Thoracic aorta (tissue), 2 donors: ENCODE measurements at regions not wholly inside any gene's neighbourhood (a gene's known extent, or its start where the extent isn't known, plus 50 kb on each side); places are given as distances from the start of the nearest gene placed in this dataset.
A peak's percentile ranks its signal among the peaks of the same experiment; 100 is the strongest.

Experiments used
- ATAC-seq: fragments of 150-250 bp; one replicate; pipeline ENCODE4 v1.8.0; 2017; ENCODE audit warnings: low read depth; ENCODE audit not compliant: insufficient number of reproducible peaks, low FRiP score
- DNase-seq: peaks from one replicate; pipeline ENCODE4 v3.0.0-alpha.2; 2020; ENCODE audit warnings: low spot score
- H3K27ac ChIP-seq, 2 donors: fragments of 200-600 bp; sonication (generic); 1 replicate in 1 of 2; 2 replicates in 1 of 2; pipeline ENCODE4 v1.5.1; 2016; ENCODE audit warnings: mild to moderate bottlenecking in 2 of 2, moderate library complexity in 2 of 2
- H3K27me3 ChIP-seq: fragments of 200-600 bp; sonication (generic); replicated peaks from 2 replicates; pipeline ENCODE4 v1.6.0; 2016; ENCODE audit warnings: mild to moderate bottlenecking; ENCODE audit not compliant: insufficient read depth
- H3K36me3 ChIP-seq: fragments of 200-600 bp; sonication (generic); one replicate; pipeline ENCODE4 v1.5.1; 2016
- H3K4me1 ChIP-seq, 2 donors: fragments of 200-600 bp; sonication (generic); 1 replicate in 1 of 2; 2 replicates in 1 of 2; pipeline versions ENCODE4 v1.5.1 to v1.6.0; 2016; ENCODE audit warnings: low read depth in 2 of 2, mild to moderate bottlenecking in 1 of 2; ENCODE audit not compliant: control insufficient read depth in 1 of 2
- H3K4me3 ChIP-seq: fragments of 200-600 bp; sonication (generic); 2 replicates; pipeline ENCODE4 v1.5.1; 2016; ENCODE audit warnings: mild to moderate bottlenecking
- H3K9me3 ChIP-seq: fragments of 200-600 bp; sonication (generic); 2 replicates; pipeline ENCODE4 v1.5.1; 2016
- CTCF ChIP-seq: fragments of 200-600 bp; sonication (generic); IDR thresholded peaks from one replicate; pipeline ENCODE4 v1.5.1; 2019; ENCODE audit warnings: antibody characterized with exemption

GRCh38 chr9:18071651-18072060 is 402.3 kb upstream of the ADAMTSL1 start:
- H3K27ac ChIP-seq, result peak overlapping the region; percentile 0 to 7
- no peak for TF ChIP-seq CTCF
- peak overlapping the region; percentile 10 for H3K4me3 ChIP-seq
- no peak for DNase-seq
- no peak for ATAC-seq
- no peaks in the 10 kb centered on the region for H3K27me3 ChIP-seq
- H3K36me3 ChIP-seq, result no peaks in the 10 kb centered on the region
- H3K4me1 ChIP-seq, result peaks cover 11 to 48% of the 10 kb centered on the region in 2 donors
- no peaks in the 10 kb centered on the region for H3K9me3 ChIP-seq

GRCh38 chr9:18073002-18073401 is 401.0 kb upstream of the ADAMTSL1 start:
- Histone ChIP-seq H3K36me3 (no peaks in the 10 kb centered on the region), H3K4me3 (no peak overlapping the region), H3K27ac (no peak overlapping the region), H3K27me3 (no peaks in the 10 kb centered on the region), H3K9me3 (no peaks in the 10 kb centered on the region), H3K4me1 (peaks cover 11 to 61% of the 10 kb centered on the region in 2 donors)
- ATAC-seq (no peak), DNase-seq (no peak)
- no peak for TF ChIP-seq CTCF

- no peak overlapping the region for H3K27ac ChIP-seq
- peaks cover 11 to 72% of the 10 kb centered on the region in 2 donors for H3K4me1 ChIP-seq
- ATAC-seq (no peak), DNase-seq (no peak)
- H3K9me3 ChIP-seq, result no peaks in the 10 kb centered on the region
- H3K27me3 ChIP-seq, result no peaks in the 10 kb centered on the region
- no peak overlapping the region for H3K4me3 ChIP-seq
- no peak for TF ChIP-seq CTCF
- H3K36me3 ChIP-seq, result no peaks in the 10 kb centered on the region
Measured at GRCh38 chr9:18074041-18074440, 399.9 kb upstream of the ADAMTSL1 start.

GRCh38 chr9:18075253-18075952 is 398.6 kb upstream of the ADAMTSL1 start:
- ATAC-seq (no peak), DNase-seq (no peak)
- no peaks in the 10 kb centered on the region for H3K9me3 ChIP-seq
- no peak for TF ChIP-seq CTCF
- no peaks in the 10 kb centered on the region for H3K27me3 ChIP-seq
- H3K36me3 ChIP-seq, result no peaks in the 10 kb centered on the region
- peak overlapping the region; percentile 1 for H3K4me3 ChIP-seq
- H3K4me1 ChIP-seq, result peaks cover 11 to 72% of the 10 kb centered on the region in 2 donors
- no peak overlapping the region for H3K27ac ChIP-seq

GRCh38 chr9:18077941-18078678 is 395.8 kb upstream of the ADAMTSL1 start:
- Histone ChIP-seq H3K36me3 (no peaks in the 10 kb centered on the region), H3K27ac (no peak overlapping the region), H3K9me3 (no peaks in the 10 kb centered on the region), H3K4me1 (peaks cover 3 to 51% of the 10 kb centered on the region in 2 donors), H3K27me3 (no peaks in the 10 kb centered on the region), H3K4me3 (peak overlapping the region; percentile 14)
- DNase-seq, result no peak
- peak; percentile 70 for ATAC-seq
- TF ChIP-seq CTCF, result no peak
